ENCODE measurements at regions not wholly inside any gene's neighbourhood (a gene's known extent, or its start where the extent isn't known, plus 50 kb on each side); places are given as distances from the start of the nearest gene placed in this dataset.

DNA sequence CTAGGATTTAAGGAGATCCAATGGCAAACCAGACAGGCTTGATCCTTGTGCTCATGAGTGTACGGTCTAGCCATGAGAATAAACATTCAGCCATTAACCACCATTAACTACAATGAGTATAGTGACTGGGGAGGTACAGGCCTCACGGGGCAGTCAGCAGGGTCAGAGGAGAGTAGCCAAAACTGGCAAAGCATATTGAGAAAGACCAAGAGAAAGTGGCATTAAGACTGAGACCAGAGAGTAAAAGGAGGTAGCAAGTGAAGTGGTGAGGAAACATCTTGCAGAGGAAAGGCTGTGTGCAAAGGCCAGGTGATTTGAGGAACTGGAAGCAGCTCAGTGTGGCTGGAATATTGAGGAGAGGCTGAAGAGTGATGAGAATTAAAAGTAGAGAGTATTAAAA, 407.2 kb upstream of the LMCD1 start:
- Mint-ChIP-seq H3K27me3 (peaks cover 2% of the 10 kb centered on the region), H3K4me3 (no peak overlapping the region), H3K27ac (no peak overlapping the region), H3K36me3 (ENCODE audit: low read depth) (no peaks in the 10 kb centered on the region), H3K4me1 (no peaks in the 10 kb centered on the region), H3K9me3 (ENCODE audit: low read depth) (no peaks in the 10 kb centered on the region)
- intact Hi-C loops (cut with DNase I, micrococcal nuclease): no loop called here
- POLR2A ChIA-PET: no interaction called here
- DNase-seq: no peak
- no peak for ATAC-seq
- CTCF ChIA-PET: interaction anchor here (0.8 kb wide), 1 partner anchor 9 kb away, joined by 3 read pairs; no protein-coding TSS in a partner anchor

DNA sequence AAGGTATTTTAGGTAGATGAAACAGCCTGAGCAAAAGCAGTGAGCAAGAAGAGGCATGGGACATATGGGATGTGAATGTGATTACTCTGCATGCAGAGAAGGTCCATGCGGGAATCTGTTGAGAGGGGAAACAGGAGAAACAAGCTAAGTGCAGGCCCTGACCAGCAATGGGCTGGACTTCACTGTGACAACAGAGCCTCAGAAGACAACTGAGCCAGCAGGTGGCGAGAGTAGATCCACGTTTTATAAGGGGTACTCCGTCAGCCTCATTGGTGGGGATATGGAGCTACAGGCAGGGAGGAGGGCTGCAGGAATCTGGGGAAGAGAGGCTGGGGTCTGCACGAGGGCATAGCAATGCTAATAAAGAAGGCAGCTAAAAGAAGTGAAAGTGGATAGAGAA, 405.9 kb upstream of the LMCD1 start:
- ATAC-seq (no peak), DNase-seq (no peak)
- H3K36me3 Mint-ChIP-seq (ENCODE audit: low read depth): no peaks in the 10 kb centered on the region
- no peaks in the 10 kb centered on the region for H3K9me3 Mint-ChIP-seq (ENCODE audit: low read depth)
- intact Hi-C loops (cut with DNase I, micrococcal nuclease): no loop called here
- ChIA-PET CTCF (interaction anchor here (0.7 kb wide), 1 partner anchor 206 kb away, joined by 4 read pairs; no protein-coding TSS in a partner anchor), POLR2A (no interaction called here)
- no peak overlapping the region for H3K27ac Mint-ChIP-seq
- no peaks in the 10 kb centered on the region for H3K27me3 Mint-ChIP-seq
- no peaks in the 10 kb centered on the region for H3K4me1 Mint-ChIP-seq
- no peak overlapping the region for H3K4me3 Mint-ChIP-seq

DNA sequence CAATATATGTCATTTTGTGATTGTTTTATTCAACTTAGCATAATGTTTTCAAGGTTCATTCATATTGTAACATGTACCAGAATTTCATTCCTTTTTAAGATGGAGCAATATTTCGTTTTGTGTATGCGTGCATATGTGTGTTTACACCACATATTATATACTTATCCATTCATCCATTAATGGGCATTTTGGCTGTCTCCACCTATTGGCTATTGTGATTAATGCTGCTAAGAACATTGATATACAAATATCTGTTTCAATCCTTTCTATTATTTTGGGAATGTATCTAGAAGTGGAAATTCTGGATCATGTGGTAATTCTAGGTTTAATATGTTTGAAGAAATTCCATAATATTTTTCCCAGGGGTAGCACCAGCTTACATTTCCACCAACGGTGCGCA, 403.9 kb upstream of the LMCD1 start:
- Mint-ChIP-seq H3K36me3 (ENCODE audit: low read depth) (no peaks in the 10 kb centered on the region), H3K9me3 (ENCODE audit: low read depth) (no peaks in the 10 kb centered on the region), H3K27me3 (no peaks in the 10 kb centered on the region), H3K4me3 (no peak overlapping the region), H3K4me1 (no peaks in the 10 kb centered on the region), H3K27ac (no peak overlapping the region)
- no peak for ATAC-seq
- CTCF ChIA-PET: no interaction called here
- intact Hi-C loops (cut with DNase I, micrococcal nuclease): no loop called here
- no peak for DNase-seq
- POLR2A ChIA-PET: no interaction called here

DNA sequence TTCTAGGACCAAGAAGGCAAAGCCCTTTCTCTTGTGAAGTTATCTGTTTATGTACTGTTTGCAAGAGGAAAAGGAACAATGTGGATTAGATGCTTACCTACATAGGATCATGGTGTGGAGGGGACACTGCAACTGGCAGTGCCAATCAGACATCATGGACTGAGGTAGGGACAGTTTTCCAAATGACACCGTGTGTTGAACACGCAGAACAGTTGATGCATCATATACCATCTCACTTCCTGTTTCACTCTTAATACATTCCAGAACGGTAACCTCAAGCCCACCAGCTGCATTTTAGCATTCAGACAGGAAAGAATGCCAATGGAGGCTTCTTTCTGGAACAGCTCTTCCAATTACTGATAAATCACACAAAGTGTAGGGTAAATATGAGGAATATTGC, 397.7 kb upstream of the LMCD1 start:
- no peaks in the 10 kb centered on the region for H3K4me1 Mint-ChIP-seq
- DNase-seq (no peak), ATAC-seq (no peak)
- no peak overlapping the region for H3K27ac Mint-ChIP-seq
- ChIA-PET POLR2A (no interaction called here), CTCF (interaction anchor here (0.6 to 1.1 kb wide), 2 partner anchors 105 to 222 kb away, joined by 3 read pairs; no protein-coding TSS in a partner anchor)
- intact Hi-C loops (cut with DNase I, micrococcal nuclease): no loop called here
- H3K27me3 Mint-ChIP-seq: no peaks in the 10 kb centered on the region
- H3K36me3 Mint-ChIP-seq (ENCODE audit: low read depth): no peaks in the 10 kb centered on the region
- H3K9me3 Mint-ChIP-seq (ENCODE audit: low read depth): no peaks in the 10 kb centered on the region
- no peak overlapping the region for H3K4me3 Mint-ChIP-seq

DNA sequence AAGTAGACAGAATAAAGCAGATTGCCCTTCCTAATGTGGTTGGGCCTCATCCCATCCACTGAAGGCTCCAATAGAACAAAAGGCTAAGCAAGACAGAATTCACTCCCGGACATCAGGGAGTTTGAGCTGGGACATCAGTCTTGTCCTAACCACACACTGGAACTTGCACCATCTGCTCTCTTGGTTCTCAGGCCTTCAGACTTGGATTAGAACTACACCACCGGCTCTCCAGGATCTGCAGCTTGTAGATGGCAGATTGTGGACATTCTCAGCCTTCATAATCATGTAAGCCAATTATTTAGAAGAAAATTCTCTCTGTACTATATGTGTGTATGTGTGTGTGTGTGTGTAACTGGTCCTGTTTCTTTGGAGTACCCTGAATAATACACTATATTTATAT, 394.7 kb upstream of the LMCD1 start:
- no peaks in the 10 kb centered on the region for H3K36me3 Mint-ChIP-seq (ENCODE audit: low read depth)
- POLR2A ChIA-PET: no interaction called here
- intact Hi-C loops (cut with DNase I, micrococcal nuclease): no loop called here
- CTCF ChIA-PET: interaction anchor here (0.6 kb wide), 1 partner anchor 540 kb away, joined by 3 read pairs; no protein-coding TSS in a partner anchor
- no peaks in the 10 kb centered on the region for H3K9me3 Mint-ChIP-seq (ENCODE audit: low read depth)
- peaks cover 2% of the 10 kb centered on the region for H3K4me1 Mint-ChIP-seq
- no peak overlapping the region for H3K27ac Mint-ChIP-seq
- ATAC-seq: no peak
- H3K4me3 Mint-ChIP-seq: no peak overlapping the region
- no peak for DNase-seq
- no peaks in the 10 kb centered on the region for H3K27me3 Mint-ChIP-seq

DNA sequence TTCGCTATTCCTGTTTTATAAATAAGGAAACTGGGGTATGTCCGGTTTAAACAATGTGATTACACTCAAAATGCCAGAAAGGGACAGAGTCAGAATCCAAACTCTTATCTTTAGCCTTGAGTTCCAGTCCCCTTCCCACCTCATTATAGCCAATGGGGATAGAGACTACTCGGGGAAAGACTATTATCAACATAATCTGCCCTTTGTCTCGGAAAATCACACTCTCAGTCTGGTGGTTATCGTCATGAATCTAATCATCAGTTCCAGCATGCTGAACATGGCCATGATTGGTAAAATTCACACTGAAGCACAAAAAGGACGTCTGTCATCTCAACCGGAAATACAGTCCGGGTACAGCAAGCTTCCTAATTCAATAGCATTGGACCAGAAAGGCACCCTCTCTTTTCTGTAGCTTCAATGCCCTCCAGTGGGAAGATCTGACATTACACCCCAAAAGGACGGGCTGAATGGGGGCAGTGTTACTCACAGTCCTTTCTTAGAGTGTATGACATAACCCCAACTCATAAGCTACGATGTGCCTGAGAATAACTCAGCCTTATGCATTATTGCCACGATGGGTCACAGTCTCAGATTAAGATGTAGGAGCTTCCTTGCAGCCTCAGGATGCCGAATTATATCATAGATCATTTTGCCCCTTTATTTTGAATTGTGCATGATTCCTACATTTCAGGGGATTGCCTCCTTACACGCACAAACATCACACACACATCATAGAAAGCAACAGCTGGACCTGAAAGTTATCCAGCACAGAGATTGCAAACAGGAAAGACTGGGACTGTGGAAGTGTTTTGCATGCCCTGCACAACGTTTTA, 390.4 kb upstream of the LMCD1 start:
- ATAC-seq: peak; percentile 98
- Mint-ChIP-seq H3K9me3 (ENCODE audit: low read depth) (no peaks in the 10 kb centered on the region), H3K36me3 (ENCODE audit: low read depth) (no peaks in the 10 kb centered on the region), H3K27me3 (no peaks in the 10 kb centered on the region), H3K27ac (peak overlapping the region; percentile 35), H3K4me3 (peak overlapping the region; percentile 37), H3K4me1 (peaks cover 2% of the 10 kb centered on the region)
- CTCF ChIA-PET: interaction anchor here (0.6 to 1.4 kb wide), 9 partner anchors 11 to 956 kb away, joined by 3 to 4 read pairs (median 3); no protein-coding TSS in a partner anchor
- DNase-seq: peak; percentile 75
- intact Hi-C loops (cut with DNase I, micrococcal nuclease): loop anchor here (1.0 to 10.0 kb wide), 3 partner anchors 306 to 726 kb away; no protein-coding TSS in a partner anchor
- POLR2A ChIA-PET: interaction anchor here (0.6 kb wide), 1 partner anchor 651 kb away, joined by 4 read pairs; no protein-coding TSS in a partner anchor

DNA sequence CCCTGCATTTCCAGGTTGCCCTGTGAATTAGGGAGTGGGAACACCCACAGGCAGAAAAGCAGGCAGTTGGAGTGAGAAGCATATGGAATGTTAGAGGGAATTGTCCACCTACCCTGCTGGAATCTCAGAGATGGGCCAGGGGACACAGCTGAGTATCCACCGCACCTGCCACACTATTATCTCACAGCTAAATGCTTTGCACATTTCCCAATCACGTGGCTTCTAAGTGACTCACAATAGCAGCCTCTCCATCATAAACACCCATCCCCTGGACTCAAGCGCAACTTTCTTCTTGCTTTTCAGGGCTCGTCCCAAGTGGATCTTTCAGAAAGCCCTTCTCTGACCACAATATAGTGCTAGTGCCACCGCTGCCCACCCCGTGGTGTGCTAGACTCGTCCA, 389.0 kb upstream of the LMCD1 start:
- DNase-seq: no peak
- no peaks in the 10 kb centered on the region for H3K36me3 Mint-ChIP-seq (ENCODE audit: low read depth)
- H3K27ac Mint-ChIP-seq: no peak overlapping the region
- peaks cover 2% of the 10 kb centered on the region for H3K27me3 Mint-ChIP-seq
- no peak for ATAC-seq
- peaks cover 2% of the 10 kb centered on the region for H3K4me1 Mint-ChIP-seq
- no peaks in the 10 kb centered on the region for H3K9me3 Mint-ChIP-seq (ENCODE audit: low read depth)
- intact Hi-C loops (cut with DNase I, micrococcal nuclease): loop anchor here (10.0 kb wide), 2 partner anchors 308 to 728 kb away; no protein-coding TSS in a partner anchor
- POLR2A ChIA-PET: no interaction called here
- CTCF ChIA-PET: interaction anchor here (1.0 kb wide), 1 partner anchor 374 kb away, joined by 3 read pairs; no protein-coding TSS in a partner anchor
- H3K4me3 Mint-ChIP-seq: no peak overlapping the region

DNA sequence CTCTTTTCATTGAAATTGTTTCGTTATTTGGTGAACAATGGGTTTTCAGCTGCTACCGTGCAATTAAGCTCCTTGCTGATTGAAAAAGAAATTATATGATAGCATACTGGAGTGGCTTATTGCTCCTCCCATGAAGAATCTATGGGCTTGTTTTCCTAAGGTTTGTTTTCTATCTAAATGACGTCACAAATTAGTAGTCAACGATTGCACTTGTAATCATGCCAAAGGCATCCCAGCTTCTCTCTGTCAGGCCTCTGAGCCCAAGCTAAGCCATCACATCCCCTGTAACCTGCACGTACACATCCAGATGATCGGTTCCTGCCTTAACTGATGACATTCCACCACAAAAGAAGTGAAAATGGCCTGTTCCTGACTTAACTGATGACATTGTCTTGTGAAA, 388.0 kb upstream of the LMCD1 start:
- POLR2A ChIA-PET: no interaction called here
- Mint-ChIP-seq H3K27ac (no peak overlapping the region), H3K36me3 (ENCODE audit: low read depth) (no peaks in the 10 kb centered on the region), H3K4me3 (no peak overlapping the region), H3K9me3 (ENCODE audit: low read depth) (peaks cover 4% of the 10 kb centered on the region), H3K4me1 (peaks cover 2% of the 10 kb centered on the region), H3K27me3 (peaks cover 8% of the 10 kb centered on the region)
- intact Hi-C loops (cut with DNase I, micrococcal nuclease): loop anchor here (10.0 kb wide), 2 partner anchors 309 to 729 kb away; no protein-coding TSS in a partner anchor
- ATAC-seq (no peak), DNase-seq (no peak)
- CTCF ChIA-PET: interaction anchor here (0.6 to 1.0 kb wide), 4 partner anchors 17 to 1935 kb away, joined by 3 read pairs; no protein-coding TSS in a partner anchor

DNA sequence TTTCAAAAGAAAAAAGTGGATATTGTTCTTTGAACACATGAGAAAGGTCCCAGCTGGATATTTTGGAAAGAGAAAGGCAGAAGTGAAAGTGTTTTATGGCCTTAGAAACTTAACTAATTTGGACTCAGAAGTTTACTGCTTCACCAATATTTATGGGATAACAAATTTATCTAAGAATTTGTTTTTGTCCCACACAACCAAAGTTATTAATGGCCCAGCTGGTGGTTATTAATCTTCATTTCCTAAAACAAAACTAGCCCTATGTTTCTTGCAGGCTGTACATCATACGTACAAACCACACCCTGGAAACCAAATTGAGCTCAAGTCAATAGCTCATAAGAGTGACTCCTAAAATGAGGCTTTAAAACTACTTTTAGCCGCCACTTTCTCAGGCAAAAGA, 372.9 kb upstream of the LMCD1 start:
- DNase-seq (no peak), ATAC-seq (no peak)
- H3K4me3 Mint-ChIP-seq: no peak overlapping the region
- H3K27ac Mint-ChIP-seq: no peak overlapping the region
- H3K36me3 Mint-ChIP-seq (ENCODE audit: low read depth): no peaks in the 10 kb centered on the region
- no peaks in the 10 kb centered on the region for H3K9me3 Mint-ChIP-seq (ENCODE audit: low read depth)
- POLR2A ChIA-PET: no interaction called here
- CTCF ChIA-PET: interaction anchor here (0.7 kb wide), 1 partner anchor 254 kb away, joined by 3 read pairs; no protein-coding TSS in a partner anchor
- intact Hi-C loops (cut with DNase I, micrococcal nuclease): no loop called here
- H3K4me1 Mint-ChIP-seq: no peaks in the 10 kb centered on the region
- H3K27me3 Mint-ChIP-seq: peaks cover 2% of the 10 kb centered on the region

DNA sequence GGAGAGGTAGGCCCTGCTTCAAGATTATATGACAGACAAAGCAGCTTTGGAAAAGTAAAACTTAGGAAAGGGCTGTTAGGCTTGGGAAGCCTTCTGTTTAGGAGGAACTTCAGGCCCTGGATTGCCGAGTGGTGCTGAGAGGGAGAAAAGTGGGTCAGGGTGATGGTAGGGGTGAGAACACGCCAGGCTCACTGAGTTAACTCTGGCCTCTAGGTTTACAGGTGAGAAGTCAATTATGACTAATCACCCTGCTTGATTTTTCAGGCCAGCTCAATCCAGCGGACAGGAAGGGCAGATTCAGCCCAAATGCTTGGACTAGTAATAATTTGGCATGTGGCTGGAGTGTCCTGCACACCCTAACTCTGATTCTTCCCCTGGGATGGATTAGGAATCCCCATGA, 365.1 kb upstream of the LMCD1 start:
- H3K4me3 Mint-ChIP-seq: no peak overlapping the region
- POLR2A ChIA-PET: no interaction called here
- no peaks in the 10 kb centered on the region for H3K36me3 Mint-ChIP-seq (ENCODE audit: low read depth)
- no peaks in the 10 kb centered on the region for H3K27me3 Mint-ChIP-seq
- H3K4me1 Mint-ChIP-seq: no peaks in the 10 kb centered on the region
- DNase-seq (no peak), ATAC-seq (no peak)
- H3K27ac Mint-ChIP-seq: no peak overlapping the region
- intact Hi-C loops (cut with DNase I, micrococcal nuclease): no loop called here
- no peaks in the 10 kb centered on the region for H3K9me3 Mint-ChIP-seq (ENCODE audit: low read depth)
- CTCF ChIA-PET: no interaction called here

DNA sequence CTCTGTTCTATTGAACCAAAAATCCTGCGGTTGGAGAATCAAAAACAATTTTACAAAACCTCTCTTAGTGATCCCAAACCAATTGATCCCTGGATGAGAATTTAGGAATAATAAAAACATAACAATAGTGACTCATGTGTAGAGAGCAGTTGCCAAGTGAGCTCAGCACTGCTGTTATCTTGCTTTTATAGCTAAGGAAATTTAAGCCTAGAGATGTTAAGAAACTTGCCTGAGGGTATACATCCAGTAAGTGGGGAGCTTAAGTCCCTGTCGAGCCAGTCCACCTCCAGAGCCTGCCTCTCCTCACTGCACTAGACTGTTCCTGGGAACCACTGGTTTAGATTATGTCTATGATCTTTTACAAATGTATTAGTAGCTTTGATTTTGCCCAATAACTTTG, 358.4 kb upstream of the LMCD1 start:
- H3K4me3 Mint-ChIP-seq: no peak overlapping the region
- peaks cover 11% of the 10 kb centered on the region for H3K27me3 Mint-ChIP-seq
- intact Hi-C loops (cut with DNase I, micrococcal nuclease): no loop called here
- ChIA-PET CTCF (no interaction called here), POLR2A (no interaction called here)
- no peak for DNase-seq
- ATAC-seq: no peak
- H3K4me1 Mint-ChIP-seq: no peaks in the 10 kb centered on the region
- H3K27ac Mint-ChIP-seq: no peak overlapping the region
- no peaks in the 10 kb centered on the region for H3K9me3 Mint-ChIP-seq (ENCODE audit: low read depth)
- H3K36me3 Mint-ChIP-seq (ENCODE audit: low read depth): no peaks in the 10 kb centered on the region

DNA sequence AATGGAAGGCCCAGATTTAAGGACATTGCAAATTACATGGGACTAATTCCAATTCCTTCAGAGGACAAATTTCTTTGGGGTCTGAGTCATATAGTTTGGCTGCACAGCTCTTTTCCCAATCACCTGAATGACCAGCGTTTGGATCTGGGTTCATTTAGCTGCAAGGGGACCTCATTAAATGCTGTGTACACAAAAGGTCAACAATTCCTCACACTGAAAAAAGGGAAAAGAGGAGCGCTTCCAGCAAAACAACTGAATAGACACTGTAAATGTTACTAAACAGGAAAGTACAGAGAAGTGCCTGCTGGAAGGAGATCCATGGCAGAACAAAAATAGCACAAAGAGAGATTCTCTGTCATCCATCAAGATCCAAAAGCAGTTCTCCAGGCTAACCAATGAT, 356.0 kb upstream of the LMCD1 start:
- DNase-seq (no peak), ATAC-seq (no peak)
- Mint-ChIP-seq H3K27ac (no peak overlapping the region), H3K4me3 (no peak overlapping the region), H3K27me3 (peaks cover 14% of the 10 kb centered on the region), H3K4me1 (no peaks in the 10 kb centered on the region), H3K36me3 (ENCODE audit: low read depth) (no peaks in the 10 kb centered on the region), H3K9me3 (ENCODE audit: low read depth) (no peaks in the 10 kb centered on the region)
- CTCF ChIA-PET: interaction anchor here (1.3 kb wide), 1 partner anchor 10 kb away, joined by 4 read pairs; no protein-coding TSS in a partner anchor
- intact Hi-C loops (cut with DNase I, micrococcal nuclease): no loop called here
- POLR2A ChIA-PET: no interaction called here

Data from activated CD4-positive, alpha-beta T cell treated with anti-CD3 and anti-CD28 coated beads for 36 hours (primary cell).